ENCODE measurements at regions not wholly inside any gene's neighbourhood (a gene's known extent, or its start where the extent isn't known, plus 50 kb on each side); places are given as distances from the start of the nearest gene placed in this dataset.
"Not testable (repeated sequence)": the region's sequence is repeated elsewhere in the genome, so short reads cannot be mapped to it uniquely, and the experiment has no call there.

DNA sequence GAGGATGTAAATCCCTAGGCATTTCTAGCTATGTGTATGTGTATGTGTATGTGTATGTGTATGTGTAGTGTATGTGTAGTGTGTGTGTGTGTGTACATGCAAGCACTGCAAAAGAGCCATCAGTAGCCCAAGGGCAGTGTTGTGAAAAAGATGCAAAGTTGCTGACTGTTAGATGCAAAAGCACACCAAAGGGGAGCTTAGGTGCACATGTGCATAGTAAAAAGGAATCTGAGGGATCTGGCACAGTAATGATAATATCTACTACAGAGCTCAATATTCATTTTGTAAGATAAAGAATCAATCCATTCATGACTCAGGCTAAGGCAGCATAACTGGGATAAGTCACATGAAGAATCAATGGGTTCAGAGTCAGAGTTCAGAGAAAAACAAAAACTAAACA, 80.2 kb downstream of the TMEM47 start:
- no peak for DNase-seq (ENCODE audit: low read depth)

DNA sequence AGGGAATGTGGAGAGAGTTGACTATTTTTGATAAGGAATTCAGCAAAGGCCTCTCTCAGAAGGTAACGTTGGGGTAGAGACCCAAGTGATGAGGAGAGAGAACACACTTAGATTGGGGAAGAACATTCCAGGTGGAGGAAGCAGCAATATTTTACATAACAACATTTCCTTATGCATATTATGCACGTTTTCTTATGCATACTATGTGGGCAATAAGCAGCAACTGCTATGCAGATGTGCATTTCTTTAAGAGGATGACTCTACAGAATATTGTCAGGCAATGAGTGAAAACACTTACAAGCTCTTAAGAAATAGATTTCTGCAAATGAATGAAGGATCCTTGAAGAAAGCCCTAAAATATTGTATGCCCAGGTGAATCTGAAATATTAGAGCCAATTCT, 91.1 kb downstream of the TMEM47 start:
- no peak for DNase-seq (ENCODE audit: low read depth)

DNA sequence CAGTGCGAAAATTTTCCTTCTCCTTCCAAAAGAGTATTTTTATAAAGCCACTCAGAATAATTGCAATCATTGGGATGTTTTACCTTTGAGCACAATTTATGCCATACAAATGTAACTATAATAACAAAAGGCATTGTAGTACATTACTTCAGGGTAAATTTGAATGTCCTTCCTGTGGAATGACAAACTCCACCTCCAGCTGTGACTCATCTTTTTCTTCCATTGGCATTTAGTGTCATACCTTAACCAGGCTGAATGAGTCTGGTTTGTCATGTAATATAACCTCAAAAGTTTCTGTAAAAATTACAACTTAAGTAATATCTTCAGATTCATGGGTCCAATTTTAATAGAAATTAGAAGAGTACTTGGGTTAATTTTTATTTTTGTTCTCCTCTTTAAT, 93.3 kb downstream of the TMEM47 start:
- DNase-seq (ENCODE audit: low read depth), result no peak

DNA sequence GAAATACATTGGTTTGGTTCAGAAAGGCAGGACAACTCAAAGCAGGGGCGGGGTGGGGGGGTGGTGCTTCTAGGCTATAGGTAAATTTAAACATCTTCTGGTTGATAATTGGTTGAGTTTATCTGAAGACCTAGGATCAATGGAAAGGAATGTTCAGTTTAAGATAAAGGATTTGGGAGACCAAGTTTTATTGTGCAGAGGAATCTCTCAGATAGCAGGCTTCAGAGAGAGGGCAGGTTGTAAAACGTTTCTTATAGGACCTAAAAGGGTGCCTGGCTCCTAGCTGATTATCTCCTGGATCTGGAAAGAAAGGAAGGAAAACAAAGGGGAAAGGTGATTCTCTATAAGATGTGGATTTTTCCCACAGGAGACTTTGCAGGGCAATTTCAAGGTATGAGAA, 94.0 kb downstream of the TMEM47 start:
- no peak for DNase-seq (ENCODE audit: low read depth)

DNA sequence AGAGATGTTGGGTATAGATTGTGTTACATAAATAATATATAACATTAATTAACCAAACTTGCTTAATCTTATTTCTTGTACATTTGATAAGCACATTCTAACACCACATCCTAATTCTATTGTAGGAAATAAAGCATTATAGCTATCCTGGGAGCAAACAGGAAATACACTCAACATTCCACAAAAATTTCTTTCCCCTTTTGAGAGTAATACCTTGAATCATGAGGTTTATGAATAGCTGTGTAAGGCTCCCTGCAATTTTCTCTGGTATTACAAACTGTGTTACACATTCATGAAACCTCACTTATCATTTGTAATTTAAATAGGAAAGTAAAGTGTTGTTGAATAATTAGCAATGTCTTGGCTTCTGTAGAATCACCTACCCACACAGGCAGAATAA, 95.1 kb downstream of the TMEM47 start:
- no peak for DNase-seq (ENCODE audit: low read depth)

DNA sequence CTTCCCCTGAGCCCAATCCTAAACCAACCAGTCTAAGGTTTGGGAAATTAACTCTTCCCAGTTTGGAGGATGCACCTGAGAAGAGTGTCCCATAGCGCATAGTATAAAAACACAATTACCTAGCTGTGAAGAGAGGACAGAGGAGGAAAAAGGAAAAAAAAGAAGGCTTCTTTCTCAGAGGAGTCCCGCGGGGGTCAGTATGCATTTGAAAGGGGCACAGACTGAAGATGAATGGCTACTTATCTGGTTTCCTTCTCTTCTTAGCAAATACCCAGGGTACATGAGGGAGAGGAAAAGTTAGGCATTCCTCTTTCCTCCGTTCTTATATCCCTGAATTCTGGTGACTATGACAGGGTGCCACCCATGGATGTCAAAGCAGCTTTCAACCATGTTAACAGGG, 96.9 kb downstream of the TMEM47 start:
- DNase-seq (ENCODE audit: low read depth), result no peak

DNA sequence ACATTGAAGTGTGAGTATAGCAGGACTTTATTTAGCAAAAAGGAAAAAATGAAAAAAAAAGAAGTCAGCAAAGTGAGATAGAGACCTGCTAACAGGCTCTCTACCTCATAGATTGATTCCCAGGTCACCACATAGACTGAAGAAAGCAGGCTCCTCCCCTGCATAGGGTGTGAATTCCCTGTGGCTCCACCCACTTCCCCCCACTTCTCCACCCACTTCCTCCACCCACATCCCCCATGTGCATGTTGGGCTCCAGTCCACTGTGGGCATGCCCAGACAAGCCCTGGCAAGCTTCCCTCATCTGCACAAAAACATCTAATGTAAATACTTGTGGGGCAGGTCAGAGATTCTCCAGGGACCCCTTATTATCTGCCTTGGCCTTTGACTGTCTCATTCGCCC, 97.8 kb downstream of the TMEM47 start:
- DNase-seq (ENCODE audit: low read depth), result no peak

DNA sequence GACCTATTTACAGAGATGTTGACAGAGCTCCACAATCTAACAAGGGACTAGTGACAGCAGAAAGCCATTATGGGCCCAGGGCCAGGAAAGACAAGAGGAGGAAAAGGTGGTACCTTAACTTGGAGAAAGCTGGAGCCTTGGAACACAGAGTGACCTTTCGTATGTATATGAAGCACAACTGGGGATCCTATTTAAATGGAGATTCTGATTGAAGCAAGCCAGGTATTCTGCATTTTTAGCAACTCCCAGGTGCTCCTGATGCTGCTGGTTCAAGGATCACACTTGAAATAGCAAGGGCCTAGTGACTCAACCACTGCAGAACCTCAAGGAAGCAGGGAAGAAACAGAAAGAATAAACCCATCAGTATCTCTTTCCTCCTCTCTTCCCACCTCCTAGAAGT, 99.4 kb downstream of the TMEM47 start:
- DNase-seq (ENCODE audit: low read depth), result no peak

DNA sequence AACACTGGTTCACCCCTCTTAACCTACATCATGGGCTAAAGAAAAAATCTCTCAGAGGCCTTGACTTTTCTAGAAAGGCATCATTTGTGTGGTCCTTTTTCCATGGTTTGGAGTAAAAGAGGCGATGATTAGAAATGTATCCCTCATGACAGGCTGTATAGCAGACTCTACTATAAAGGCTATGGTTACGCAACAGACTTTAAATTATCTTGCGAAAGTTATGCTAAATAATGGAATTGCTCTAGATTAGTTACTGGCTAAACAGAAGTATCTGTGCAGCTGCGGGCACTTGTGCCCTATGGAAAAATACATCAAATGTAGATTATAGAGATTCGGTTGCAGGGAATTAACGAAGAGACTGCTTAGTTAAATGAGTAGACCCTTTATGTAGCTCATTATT, 101.6 kb downstream of the TMEM47 start:
- no peak for DNase-seq (ENCODE audit: low read depth)

DNA sequence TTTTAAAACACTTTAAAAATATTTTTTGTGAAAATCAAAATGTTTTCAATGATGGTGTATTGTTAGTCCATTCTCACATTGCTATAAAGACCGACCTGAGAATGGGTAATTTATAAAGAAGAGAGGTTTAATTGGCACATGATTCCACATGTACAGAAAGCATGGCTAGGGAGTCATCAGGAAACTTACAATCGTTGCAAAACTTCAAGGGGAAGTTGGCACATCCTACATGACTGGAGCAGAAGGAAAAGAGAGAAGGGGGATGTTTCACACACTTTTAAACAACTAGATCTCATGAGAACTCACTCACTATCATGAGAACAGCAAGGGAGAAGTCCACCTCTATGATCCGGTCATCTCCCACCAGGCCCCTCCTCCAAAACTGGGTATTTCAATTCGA, 110.7 kb downstream of the TMEM47 start:
- no peak for DNase-seq (ENCODE audit: low read depth)

DNA sequence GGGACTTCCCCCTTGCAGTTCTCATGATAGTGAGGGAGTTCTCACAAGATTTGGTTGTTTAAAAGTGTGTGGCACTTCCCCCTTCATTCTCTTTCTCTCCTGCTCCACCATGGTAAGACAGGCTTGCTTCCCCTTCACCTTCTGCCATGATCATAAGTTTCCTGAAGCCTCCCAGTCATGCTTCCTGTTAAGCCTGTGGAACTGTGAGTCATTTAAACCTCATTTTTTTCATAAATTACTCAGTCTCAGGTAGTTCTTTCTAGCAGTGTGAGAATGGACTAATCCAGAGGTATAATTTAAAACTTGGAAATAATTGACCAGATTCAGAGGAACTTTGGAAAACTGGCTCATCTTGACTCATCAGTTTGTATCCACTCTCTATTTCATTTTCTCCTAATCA, 129.0 kb downstream of the TMEM47 start:
- no peak for DNase-seq (ENCODE audit: low read depth)

DNA sequence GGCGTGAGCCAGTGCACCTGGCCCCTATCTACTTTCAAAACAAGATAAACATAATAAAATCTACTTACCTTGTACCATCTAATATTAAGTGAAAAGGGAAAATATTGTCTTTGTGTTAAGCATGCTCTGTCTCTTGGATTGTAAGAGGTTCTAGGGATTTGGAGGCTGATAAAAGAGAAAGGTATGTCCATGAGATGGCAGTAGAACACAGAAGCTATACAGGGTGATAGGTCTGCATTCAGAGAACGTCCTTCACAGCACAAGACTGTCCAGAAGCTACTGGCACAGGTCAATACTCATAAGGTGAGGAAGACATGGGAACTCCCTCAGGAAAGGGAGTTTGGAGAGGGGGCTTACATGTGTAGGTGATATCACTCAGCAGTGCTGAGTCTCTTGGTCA, 135.5 kb downstream of the TMEM47 start:
- peak; percentile 3 for DNase-seq (ENCODE audit: low read depth)

DNA sequence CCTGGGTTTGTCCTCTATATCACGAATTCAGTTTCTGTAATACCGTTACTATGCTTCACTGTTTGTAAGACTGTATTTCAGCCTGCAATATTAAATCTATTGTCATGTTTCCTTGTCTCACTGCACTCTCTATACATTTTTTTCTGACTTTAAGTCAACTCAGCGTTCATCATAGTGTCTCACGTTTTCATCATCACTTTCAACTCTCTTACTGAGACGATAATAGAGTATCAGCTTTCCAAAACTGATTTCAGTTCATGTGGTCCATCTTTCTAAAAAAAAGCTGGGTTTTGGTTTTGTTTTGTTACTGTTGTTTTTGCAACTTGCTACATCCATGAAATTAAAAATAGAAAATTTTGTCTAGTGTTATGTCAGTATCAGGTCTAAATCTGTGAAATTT, 147.7 kb downstream of the TMEM47 start:
- no peak for DNase-seq (ENCODE audit: low read depth)

DNA sequence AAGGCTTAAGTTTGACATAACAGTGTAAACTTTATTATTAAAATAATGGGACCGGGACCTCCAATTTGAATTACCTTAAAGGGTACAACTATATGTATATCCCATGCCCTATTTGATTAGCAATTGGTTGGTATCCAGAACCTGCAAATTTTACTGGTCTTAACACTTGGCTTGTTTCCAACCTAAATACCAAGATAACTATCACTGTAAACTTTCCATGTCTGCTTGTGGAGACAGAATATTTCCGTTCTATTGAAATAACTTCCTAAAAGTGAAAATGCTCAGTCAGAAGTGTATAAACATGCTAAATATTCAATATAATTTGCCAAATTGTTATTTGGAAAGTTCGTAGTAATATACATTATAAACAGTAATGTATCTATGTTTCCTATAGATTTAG, 154.0 kb downstream of the TMEM47 start:
- no peak for DNase-seq (ENCODE audit: low read depth)

DNA sequence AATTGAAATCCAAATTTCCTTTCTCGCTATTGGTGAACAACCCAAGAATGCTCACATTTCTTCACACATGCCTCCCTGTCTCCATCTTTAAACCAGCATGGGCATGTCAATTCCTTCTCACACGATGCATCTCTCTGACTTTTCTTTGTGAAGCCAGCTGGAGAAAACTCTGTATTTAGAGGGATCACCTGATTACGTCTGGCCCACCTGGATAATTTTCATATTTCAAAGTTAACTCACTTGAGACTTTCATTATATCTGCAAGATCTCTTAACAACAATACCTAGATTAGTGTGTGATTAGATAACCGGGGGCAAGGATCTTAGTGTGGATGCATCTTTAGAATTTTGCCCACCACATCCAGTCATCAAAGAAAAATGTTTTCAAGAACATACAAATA, 164.0 kb downstream of the TMEM47 start:
- DNase-seq (ENCODE audit: low read depth), result no peak

DNA sequence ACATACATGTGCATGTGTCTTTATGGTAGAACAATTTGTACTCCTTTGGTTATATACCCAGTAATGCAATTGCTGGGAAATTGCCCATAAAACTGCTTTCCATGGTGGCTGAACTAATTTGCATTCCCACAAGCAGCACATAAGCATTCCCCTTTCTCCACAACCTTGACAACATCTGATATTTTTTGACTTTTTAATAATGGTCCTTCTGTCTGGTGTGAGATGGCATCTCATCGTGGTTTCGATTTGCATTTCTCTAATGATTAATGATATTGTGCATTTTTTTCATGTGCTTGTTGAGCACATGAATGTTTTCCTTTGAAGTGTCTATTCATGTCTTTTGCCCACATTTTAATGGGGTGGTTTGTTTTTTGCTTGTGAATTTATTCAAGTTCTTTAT, 166.0 kb downstream of the TMEM47 start:
- DNase-seq (ENCODE audit: low read depth), result no peak

DNA sequence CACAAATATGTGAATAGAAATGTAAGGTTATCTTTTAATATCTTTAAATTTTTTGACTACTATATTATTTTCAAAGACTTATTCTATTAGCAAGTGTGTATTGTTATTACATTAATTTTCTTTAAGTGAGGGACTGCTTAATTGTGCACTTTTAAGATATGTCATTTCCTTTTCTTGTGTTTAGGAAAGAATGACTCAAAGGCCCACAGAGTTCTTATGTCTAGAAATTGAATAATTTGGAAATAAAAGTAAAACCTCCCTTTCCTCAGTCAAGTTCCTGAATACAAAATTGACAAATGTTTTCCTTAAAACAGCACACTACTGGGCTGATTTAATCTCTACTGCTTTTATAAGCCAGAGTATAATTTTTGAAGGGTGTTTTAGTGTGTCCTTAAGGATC, 169.7 kb downstream of the TMEM47 start:
- no peak for DNase-seq (ENCODE audit: low read depth)

DNA sequence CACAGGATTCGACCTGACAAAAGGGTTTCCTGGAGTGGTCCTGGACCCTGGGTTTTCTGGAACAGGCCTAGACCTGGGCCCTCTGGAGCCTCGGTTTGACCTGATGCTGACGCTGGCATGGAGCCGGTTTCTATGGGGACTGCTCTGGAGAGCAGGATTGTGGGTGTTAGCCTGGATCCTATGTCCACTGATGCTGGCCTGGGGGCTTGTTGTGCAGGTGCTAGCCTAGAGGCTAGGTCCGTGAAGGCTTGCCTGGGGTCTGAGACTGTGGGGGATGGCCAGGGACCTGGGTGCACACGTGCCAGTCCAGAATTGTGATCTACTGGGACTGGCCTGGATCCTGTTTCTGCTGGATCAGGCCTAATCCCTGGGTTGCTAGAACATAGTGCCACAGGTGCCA, 173.1 kb downstream of the TMEM47 start:
- no peak for DNase-seq (ENCODE audit: low read depth)

DNA sequence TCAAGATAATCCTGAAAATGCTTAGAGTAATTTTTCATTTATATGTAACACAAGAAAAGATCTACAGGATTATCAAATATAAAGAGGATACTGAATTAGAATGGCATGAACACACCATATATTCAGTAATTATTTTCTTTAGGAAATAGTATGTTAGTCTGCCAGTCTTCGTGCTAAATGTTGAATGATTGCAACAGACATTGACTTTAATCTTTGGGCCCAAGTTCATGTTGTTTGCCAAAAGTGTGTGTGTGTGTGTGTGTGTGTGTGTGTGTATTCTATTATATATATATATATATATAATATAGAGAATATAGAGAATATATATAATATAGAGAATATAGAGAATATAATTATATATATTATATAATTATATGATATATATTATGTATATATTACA, 186.6 kb downstream of the TMEM47 start:
- no peak for DNase-seq (ENCODE audit: low read depth)

DNA sequence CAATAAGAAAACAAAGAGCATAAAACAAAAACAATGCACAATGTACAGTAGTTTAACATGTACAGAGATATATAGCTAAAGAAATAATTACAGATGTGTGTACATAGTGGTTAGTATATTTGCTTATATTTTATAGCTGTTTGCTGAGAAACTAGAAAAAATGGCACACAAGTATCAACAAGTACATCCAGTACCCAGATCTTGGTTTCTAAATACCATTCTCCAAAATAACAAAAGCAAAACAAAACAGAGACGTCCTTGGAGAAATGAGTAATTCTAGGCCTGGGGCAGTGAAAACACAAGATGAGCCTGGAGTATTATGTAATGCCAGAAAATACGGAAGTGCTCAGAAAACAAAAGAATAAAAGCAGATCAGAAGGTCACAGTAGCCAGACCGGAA, 189.6 kb downstream of the TMEM47 start:
- DNase-seq (ENCODE audit: low read depth), result no peak

DNA sequence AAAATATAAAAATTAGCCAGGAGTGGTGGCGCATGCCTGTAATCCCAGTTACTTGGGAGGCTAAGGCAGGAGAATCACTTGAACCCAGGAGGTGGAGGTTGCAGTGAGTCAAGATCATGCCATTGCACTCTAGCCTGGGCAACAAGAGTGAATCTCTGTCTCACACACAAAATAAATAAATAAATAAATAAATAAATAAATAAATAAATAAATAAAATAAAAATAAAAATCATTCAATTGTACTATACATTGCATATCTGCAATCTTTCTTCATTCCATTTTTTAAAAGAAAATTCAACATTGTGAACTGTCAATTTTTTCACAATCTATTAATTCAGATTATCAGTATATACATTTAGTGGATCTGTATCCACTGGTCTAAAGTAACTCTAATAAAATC, 193.9 kb downstream of the TMEM47 start:
- not testable (repeated sequence) for DNase-seq (ENCODE audit: low read depth)

DNA sequence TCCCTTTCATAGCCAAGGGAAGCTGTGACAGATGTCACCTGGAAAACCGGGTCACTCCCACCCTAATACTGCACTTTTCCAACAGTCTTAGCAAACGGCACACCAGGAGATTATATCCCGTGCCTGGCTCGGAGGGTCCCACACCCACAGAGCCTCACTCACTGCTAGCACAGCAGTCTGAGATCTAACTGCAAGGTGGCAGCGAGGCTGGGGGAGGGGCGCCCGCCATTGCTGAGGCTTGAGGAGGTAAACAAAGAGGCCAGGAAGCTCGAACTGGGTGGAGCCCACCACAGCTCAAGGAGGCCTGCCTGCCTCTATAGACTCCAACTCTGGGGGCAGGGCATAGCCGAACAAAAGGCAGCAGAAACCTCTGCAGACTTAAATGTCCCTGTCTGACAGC, 199.2 kb downstream of the TMEM47 start:
- not testable (repeated sequence) for DNase-seq (ENCODE audit: low read depth)

DNA sequence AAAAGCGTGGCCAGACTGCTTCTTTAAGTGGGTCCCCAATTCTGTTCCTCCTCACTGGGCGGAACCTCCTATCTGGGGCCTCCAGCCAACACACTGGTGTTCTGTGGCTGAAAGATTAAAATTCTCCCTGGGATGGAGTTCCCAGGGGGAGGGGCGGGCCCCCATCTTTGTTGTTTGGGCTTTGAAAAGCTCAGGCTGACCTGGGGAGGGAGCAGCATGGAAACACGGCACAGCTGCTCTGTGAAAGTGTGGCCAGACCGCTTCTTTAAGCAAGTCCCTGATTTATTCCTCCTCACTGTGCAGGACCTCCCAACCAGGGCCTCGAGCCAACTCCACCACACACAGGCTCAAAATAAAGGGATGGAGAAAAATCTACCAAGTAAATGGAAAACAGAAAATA, 219.5 kb downstream of the TMEM47 start:
- no peak for DNase-seq (ENCODE audit: low read depth)

DNA sequence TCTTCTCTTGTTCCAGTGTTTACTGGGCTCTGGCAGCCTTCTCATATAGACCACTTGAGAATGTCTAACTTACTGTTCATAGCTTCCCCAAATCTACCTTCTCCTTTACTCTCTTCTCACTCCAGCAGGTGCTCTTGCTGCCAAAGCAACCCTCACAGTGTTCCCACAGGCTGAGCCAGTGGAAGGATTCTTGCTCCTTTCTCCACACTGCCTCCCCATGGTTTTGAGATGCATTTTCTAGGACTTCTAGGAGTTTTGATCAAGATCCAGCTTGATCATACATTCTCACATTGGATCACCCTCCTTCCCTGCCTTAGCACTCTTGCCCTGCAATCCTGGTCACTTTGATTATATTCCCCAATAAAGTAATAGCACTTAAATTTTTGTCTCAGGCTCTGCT, 230.8 kb downstream of the TMEM47 start:
- DNase-seq (ENCODE audit: low read depth), result no peak

DNA sequence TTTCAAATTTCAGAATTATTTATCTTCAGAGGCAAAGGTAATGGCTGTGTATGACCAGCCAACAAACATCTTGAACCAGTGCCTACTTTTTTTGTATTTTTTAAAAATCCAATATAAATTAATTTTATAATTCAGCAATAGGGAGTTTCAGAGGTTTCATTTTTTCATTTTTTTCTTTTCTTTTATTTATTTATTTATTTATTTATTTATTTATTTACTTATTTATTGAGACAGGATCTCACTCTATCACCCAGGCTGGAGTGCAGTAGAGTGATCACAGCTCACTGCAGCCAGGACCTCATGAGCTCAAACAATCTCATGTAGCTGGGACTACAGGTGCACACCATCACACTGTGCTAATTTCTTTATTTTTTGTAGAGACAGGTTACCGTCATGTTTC, 250.5 kb downstream of the TMEM47 start:
- DNase-seq (ENCODE audit: low read depth), result no peak

All from GM04504 (cell line).